NCI-H2196 treated with DMSO at 0.1 percent for 48 hours (cell line): ENCODE measurements at regions not wholly inside any gene's neighbourhood (a gene's known extent, or its start where the extent isn't known, plus 50 kb on each side); places are given as distances from the start of the nearest gene placed in this dataset.

ENCODE experiments used
- DNase-seq: peaks from one replicate; lab custom pipeline; 2025; ENCODE audit not compliant: unreplicated experiment; lab: John Stamatoyannopoulos, UW

GRCh38 chr3:110711851-110712516, 359.6 kb upstream of the NECTIN3 start:
- DNase-seq, result no peak

- DNase-seq, result no peak
Observed at GRCh38 chr3:110727056-110727455, 344.6 kb upstream of the NECTIN3 start.

- DNase-seq, result no peak
Observed at GRCh38 chr3:110731148-110731547, 340.5 kb upstream of the NECTIN3 start.

- no peak for DNase-seq
Observed at GRCh38 chr3:110732420-110732819, 339.2 kb upstream of the NECTIN3 start.

- no peak for DNase-seq
Observed at GRCh38 chr3:110733045-110733444, 338.6 kb upstream of the NECTIN3 start.

GRCh38 chr3:110734524-110734923, 337.1 kb upstream of the NECTIN3 start:
- DNase-seq, result no peak

- DNase-seq, result no peak
Observed at GRCh38 chr3:110736332-110736731, 335.3 kb upstream of the NECTIN3 start.

GRCh38 chr3:110738531-110738930, 333.1 kb upstream of the NECTIN3 start:
- DNase-seq, result no peak

GRCh38 chr3:110741891-110742290, 329.7 kb upstream of the NECTIN3 start:
- no peak for DNase-seq

- no peak for DNase-seq
Observed at GRCh38 chr3:110743202-110743601, 328.4 kb upstream of the NECTIN3 start.

GRCh38 chr3:110743984-110744383, 327.6 kb upstream of the NECTIN3 start:
- DNase-seq, result no peak

- no peak for DNase-seq
Observed at GRCh38 chr3:110744723-110745122, 326.9 kb upstream of the NECTIN3 start.

GRCh38 chr3:110749006-110749405, 322.6 kb upstream of the NECTIN3 start:
- DNase-seq, result no peak

- DNase-seq, result no peak
Observed at GRCh38 chr3:110750201-110750600, 321.4 kb upstream of the NECTIN3 start.

- no peak for DNase-seq
Observed at GRCh38 chr3:110752307-110752706, 319.3 kb upstream of the NECTIN3 start.

- no peak for DNase-seq
Observed at GRCh38 chr3:110753516-110753915, 318.1 kb upstream of the NECTIN3 start.

GRCh38 chr3:110754212-110754916, 317.3 kb upstream of the NECTIN3 start:
- no peak for DNase-seq

- no peak for DNase-seq
Observed at GRCh38 chr3:110755345-110755744, 316.3 kb upstream of the NECTIN3 start.

GRCh38 chr3:110756705-110757104, 314.9 kb upstream of the NECTIN3 start:
- DNase-seq, result no peak

GRCh38 chr3:110758208-110758607, 313.4 kb upstream of the NECTIN3 start:
- DNase-seq, result no peak

GRCh38 chr3:110767156-110767555, 304.5 kb upstream of the NECTIN3 start:
- no peak for DNase-seq

GRCh38 chr3:110767838-110768237, 303.8 kb upstream of the NECTIN3 start:
- DNase-seq, result no peak
